Activated CD4-positive, alpha-beta T cell treated with anti-CD3 and anti-CD28 coated beads, Interleukin-2, Interleukin-4, amounts not matched to agents 100 ng/mL and 50 ng/mL, durations not matched to agents 16 hours and 8 hours (primary cell): ENCODE measurements at regions not wholly inside any gene's neighbourhood (a gene's known extent, or its start where the extent isn't known, plus 50 kb on each side); places are given as distances from the start of the nearest gene placed in this dataset.

ENCODE experiments used
- DNase-seq: peaks from one replicate; pipeline ENCODE4 v3.0.0-alpha.2; 2020; ENCODE audit warnings: low spot score

GRCh38 chr1:8115031-8115768 lies 89.1 kb upstream of the ERRFI1 start:
- no peak for DNase-seq

- DNase-seq = no peak
Observed at GRCh38 chr1:8113262-8114220, 87.4 kb upstream of the ERRFI1 start.

GRCh38 chr1:8112611-8113261 lies 86.6 kb upstream of the ERRFI1 start:
- no peak for DNase-seq

GRCh38 chr1:8111560-8111959 lies 85.5 kb upstream of the ERRFI1 start:
- no peak for DNase-seq

GRCh38 chr1:8109216-8109615 lies 83.1 kb upstream of the ERRFI1 start:
- DNase-seq = no peak

GRCh38 chr1:8107897-8108296 lies 81.8 kb upstream of the ERRFI1 start:
- DNase-seq = no peak

- DNase-seq = no peak
Observed at GRCh38 chr1:8104278-8105236, 78.4 kb upstream of the ERRFI1 start.

- no peak for DNase-seq
Observed at GRCh38 chr1:8097908-8098307, 71.8 kb upstream of the ERRFI1 start.

- DNase-seq = peak; percentile 90
Observed at GRCh38 chr1:8097077-8097799, 71.1 kb upstream of the ERRFI1 start.

- DNase-seq = peak; percentile 75
Observed at GRCh38 chr1:8096105-8097011, 70.2 kb upstream of the ERRFI1 start.

- no peak for DNase-seq
Observed at GRCh38 chr1:8095584-8095983, 69.5 kb upstream of the ERRFI1 start.

- no peak for DNase-seq
Observed at GRCh38 chr1:8094481-8095241, 68.6 kb upstream of the ERRFI1 start.

- DNase-seq = no peak
Observed at GRCh38 chr1:8093221-8093980, 67.3 kb upstream of the ERRFI1 start.

GRCh38 chr1:8092657-8093056 lies 66.5 kb upstream of the ERRFI1 start:
- DNase-seq = no peak

GRCh38 chr1:8091691-8092090 lies 65.6 kb upstream of the ERRFI1 start:
- no peak for DNase-seq

GRCh38 chr1:8090241-8090702 lies 64.2 kb upstream of the ERRFI1 start:
- DNase-seq = peak; percentile 54

GRCh38 chr1:8089535-8090228 lies 63.6 kb upstream of the ERRFI1 start:
- peak; percentile 24 for DNase-seq
